ENCODE measurements at regions not wholly inside any gene's neighbourhood (a gene's known extent, or its start where the extent isn't known, plus 50 kb on each side); places are given as distances from the start of the nearest gene placed in this dataset.

GRCh38 chr1:95375174-95375573 is 141.2 kb downstream of the RWDD3 start:
- Histone ChIP-seq H3K36me3 (ENCODE audit: insufficient read depth, low read length) (no peaks in the 10 kb centered on the region), H3K9me3 (ENCODE audit: low read length) (no peaks in the 10 kb centered on the region), H3K27ac (ENCODE audit: low read depth, low read length) (no peak overlapping the region), H3K4me1 (ENCODE audit: insufficient read depth, low read length) (no peaks in the 10 kb centered on the region), H3K27me3 (ENCODE audit: insufficient read depth, low read length, poor library complexity, severe bottlenecking) (no peaks in the 10 kb centered on the region), H3K4me3 (ENCODE audit: low read length) (no peak overlapping the region)
- ChIA-PET CTCF (no interaction called here), POLR2A (no interaction called here)
- Mint-ChIP-seq H3K27ac (no peak overlapping the region), H3K27me3 (peaks cover 0 to 2% of the 10 kb centered on the region in 2 donors), H3K4me1 (no peaks in the 10 kb centered on the region), H3K9me3 (no peaks in the 10 kb centered on the region), H3K36me3 (no peaks in the 10 kb centered on the region), H3K4me3 (no peak overlapping the region)
- no peak for DNase-seq

DNA sequence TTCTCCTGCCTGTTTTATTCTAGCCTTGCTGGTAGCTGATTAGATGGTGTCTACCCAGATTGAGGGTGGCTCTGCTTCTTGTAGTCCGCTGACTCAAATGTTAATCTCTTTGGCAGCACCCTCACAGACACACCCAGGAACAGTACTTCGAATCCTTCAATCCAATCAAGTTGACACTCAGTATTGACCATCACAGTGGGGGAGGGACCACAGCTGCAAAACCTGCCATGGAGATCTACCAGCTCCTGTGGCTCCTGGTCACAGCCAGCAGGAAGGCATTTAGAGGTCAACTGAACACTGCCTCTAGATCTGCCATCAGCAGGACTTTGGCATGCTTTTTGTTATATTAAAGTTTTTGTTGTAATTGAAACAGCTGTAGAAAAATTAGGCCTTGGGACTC is 146.9 kb downstream of the RWDD3 start:
- DNase-seq, result no peak
- Mint-ChIP-seq H3K4me3 (no peak overlapping the region), H3K27ac (no peak overlapping the region), H3K36me3 (no peaks in the 10 kb centered on the region), H3K9me3 (peaks cover 0 to 4% (median 0%) of the 10 kb centered on the region in 5 donors), H3K4me1 (no peaks in the 10 kb centered on the region), H3K27me3 (no peaks in the 10 kb centered on the region)
- Histone ChIP-seq H3K27ac (ENCODE audit: low read depth, low read length) (no peak overlapping the region), H3K27me3 (ENCODE audit: insufficient read depth, low read length, poor library complexity, severe bottlenecking) (no peaks in the 10 kb centered on the region), H3K36me3 (ENCODE audit: insufficient read depth, low read length) (no peaks in the 10 kb centered on the region), H3K4me1 (ENCODE audit: insufficient read depth, low read length) (no peaks in the 10 kb centered on the region), H3K9me3 (ENCODE audit: low read length) (no peaks in the 10 kb centered on the region), H3K4me3 (ENCODE audit: low read length) (no peak overlapping the region)
- ChIA-PET CTCF (no interaction called here), POLR2A (no interaction called here)

GRCh38 chr1:95382000-95382786 is 148.2 kb downstream of the RWDD3 start:
- Mint-ChIP-seq H3K27me3 (no peaks in the 10 kb centered on the region), H3K36me3 (no peaks in the 10 kb centered on the region), H3K27ac (no peak overlapping the region), H3K4me3 (no peak overlapping the region), H3K9me3 (peaks cover 0 to 4% (median 0%) of the 10 kb centered on the region in 5 donors), H3K4me1 (no peaks in the 10 kb centered on the region)
- H3K36me3 ChIP-seq (ENCODE audit: insufficient read depth, low read length), result no peaks in the 10 kb centered on the region
- H3K27ac ChIP-seq (ENCODE audit: low read depth, low read length), result no peak overlapping the region
- H3K4me3 ChIP-seq (ENCODE audit: low read length), result no peak overlapping the region
- H3K9me3 ChIP-seq (ENCODE audit: low read length), result no peaks in the 10 kb centered on the region
- DNase-seq, result no peak
- CTCF ChIA-PET, result no interaction called here
- POLR2A ChIA-PET, result no interaction called here
- H3K4me1 ChIP-seq (ENCODE audit: insufficient read depth, low read length), result no peaks in the 10 kb centered on the region
- H3K27me3 ChIP-seq (ENCODE audit: insufficient read depth, low read length, poor library complexity, severe bottlenecking), result no peaks in the 10 kb centered on the region

DNA sequence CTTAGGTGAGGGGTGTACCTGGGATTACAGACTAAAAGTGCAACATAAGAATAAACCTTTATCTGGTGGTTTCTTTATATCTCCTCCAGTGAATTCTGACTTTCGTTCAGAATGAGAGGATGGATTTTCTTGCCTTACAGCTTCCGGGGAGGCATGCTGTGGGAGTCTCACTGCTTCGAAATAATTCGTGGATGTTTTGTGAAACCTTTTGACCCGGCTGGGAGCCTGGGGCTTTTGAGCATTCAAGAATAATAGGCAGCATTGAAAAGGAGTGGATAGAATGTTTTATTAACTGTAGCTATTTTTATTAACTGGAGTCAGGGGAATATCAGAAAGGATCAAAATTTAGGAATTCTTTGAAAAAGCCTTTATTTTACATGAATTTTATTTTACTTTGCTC is 149.1 kb downstream of the RWDD3 start:
- Histone ChIP-seq H3K27me3 (ENCODE audit: insufficient read depth, low read length, poor library complexity, severe bottlenecking) (no peaks in the 10 kb centered on the region), H3K9me3 (ENCODE audit: low read length) (no peaks in the 10 kb centered on the region), H3K36me3 (ENCODE audit: insufficient read depth, low read length) (no peaks in the 10 kb centered on the region), H3K4me3 (ENCODE audit: low read length) (no peak overlapping the region), H3K4me1 (ENCODE audit: insufficient read depth, low read length) (no peaks in the 10 kb centered on the region), H3K27ac (ENCODE audit: low read depth, low read length) (no peak overlapping the region)
- no peaks in the 10 kb centered on the region for H3K36me3 Mint-ChIP-seq
- no peaks in the 10 kb centered on the region for H3K4me1 Mint-ChIP-seq
- no peak overlapping the region for H3K27ac Mint-ChIP-seq
- no peak overlapping the region for H3K4me3 Mint-ChIP-seq
- H3K27me3 Mint-ChIP-seq, result no peaks in the 10 kb centered on the region
- H3K9me3 Mint-ChIP-seq, result peaks cover 0 to 4% (median 0%) of the 10 kb centered on the region in 5 donors
- CTCF ChIA-PET, result no interaction called here
- DNase-seq, result no peak
- POLR2A ChIA-PET, result no interaction called here

DNA sequence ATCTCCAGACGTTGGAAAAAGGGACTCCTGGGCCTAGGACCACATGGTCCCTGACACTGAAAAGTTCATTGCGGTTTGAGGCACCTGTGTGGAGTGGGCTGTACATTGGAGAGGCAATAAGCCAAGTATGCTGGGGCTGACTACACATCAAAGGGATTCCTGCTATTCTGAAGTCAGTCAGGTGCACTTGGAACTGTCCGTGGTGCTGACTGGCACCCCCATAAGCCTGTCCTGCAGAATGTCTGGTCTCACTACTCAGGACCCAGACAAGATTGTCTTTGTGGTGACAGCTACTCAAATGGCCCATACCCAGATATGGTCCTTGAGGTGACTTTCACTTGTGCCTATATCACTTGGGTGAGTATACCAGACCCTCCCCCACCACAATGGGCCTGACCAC is 150.6 kb downstream of the RWDD3 start:
- no peaks in the 10 kb centered on the region for H3K36me3 Mint-ChIP-seq
- H3K4me3 Mint-ChIP-seq, result no peak overlapping the region
- no peaks in the 10 kb centered on the region for H3K27me3 Mint-ChIP-seq
- H3K27me3 ChIP-seq (ENCODE audit: insufficient read depth, low read length, poor library complexity, severe bottlenecking), result no peaks in the 10 kb centered on the region
- H3K36me3 ChIP-seq (ENCODE audit: insufficient read depth, low read length), result no peaks in the 10 kb centered on the region
- peaks cover 0 to 4% (median 0%) of the 10 kb centered on the region in 5 donors for H3K9me3 Mint-ChIP-seq
- no peaks in the 10 kb centered on the region for H3K9me3 ChIP-seq (ENCODE audit: low read length)
- H3K27ac Mint-ChIP-seq, result no peak overlapping the region
- H3K27ac ChIP-seq (ENCODE audit: low read depth, low read length), result no peak overlapping the region
- POLR2A ChIA-PET, result no interaction called here
- no peak overlapping the region for H3K4me3 ChIP-seq (ENCODE audit: low read length)
- DNase-seq, result no peak
- H3K4me1 ChIP-seq (ENCODE audit: insufficient read depth, low read length), result no peaks in the 10 kb centered on the region
- no peaks in the 10 kb centered on the region for H3K4me1 Mint-ChIP-seq
- CTCF ChIA-PET, result no interaction called here

- peaks cover 0 to 4% (median 0%) of the 10 kb centered on the region in 5 donors for H3K9me3 Mint-ChIP-seq
- Histone ChIP-seq H3K36me3 (ENCODE audit: insufficient read depth, low read length) (no peaks in the 10 kb centered on the region), H3K27ac (ENCODE audit: low read depth, low read length) (no peak overlapping the region), H3K27me3 (ENCODE audit: insufficient read depth, low read length, poor library complexity, severe bottlenecking) (no peaks in the 10 kb centered on the region), H3K9me3 (ENCODE audit: low read length) (no peaks in the 10 kb centered on the region), H3K4me3 (ENCODE audit: low read length) (no peak overlapping the region), H3K4me1 (ENCODE audit: insufficient read depth, low read length) (no peaks in the 10 kb centered on the region)
- H3K27ac Mint-ChIP-seq, result no peak overlapping the region
- no peaks in the 10 kb centered on the region for H3K27me3 Mint-ChIP-seq
- CTCF ChIA-PET, result no interaction called here
- no peak for DNase-seq
- POLR2A ChIA-PET, result no interaction called here
- H3K4me3 Mint-ChIP-seq, result no peak overlapping the region
- H3K4me1 Mint-ChIP-seq, result no peaks in the 10 kb centered on the region
- no peaks in the 10 kb centered on the region for H3K36me3 Mint-ChIP-seq
Observed at GRCh38 chr1:95386371-95386770, 152.4 kb downstream of the RWDD3 start.

DNA sequence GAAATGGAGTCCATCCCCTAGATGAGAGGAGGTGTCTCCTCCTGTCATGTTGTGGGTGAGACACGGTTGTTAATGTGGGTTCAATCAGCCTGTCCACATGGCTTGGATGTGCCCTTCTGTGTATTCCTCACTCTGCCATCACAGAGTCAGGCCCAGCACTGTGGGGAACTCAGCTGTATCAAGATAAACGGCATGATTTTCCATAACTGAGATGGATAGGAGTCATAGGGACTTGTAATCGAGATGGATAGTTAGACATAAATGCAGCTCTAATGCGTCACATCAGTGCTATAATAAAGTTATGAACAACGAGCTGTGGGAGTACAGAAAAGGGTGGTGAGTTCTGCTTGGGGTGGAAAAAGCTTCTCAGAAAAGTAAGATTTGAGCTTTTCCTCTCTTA is 152.9 kb downstream of the RWDD3 start:
- Histone ChIP-seq H3K9me3 (ENCODE audit: low read length) (no peaks in the 10 kb centered on the region), H3K36me3 (ENCODE audit: insufficient read depth, low read length) (no peaks in the 10 kb centered on the region), H3K27ac (ENCODE audit: low read depth, low read length) (no peak overlapping the region), H3K4me1 (ENCODE audit: insufficient read depth, low read length) (no peaks in the 10 kb centered on the region), H3K27me3 (ENCODE audit: insufficient read depth, low read length, poor library complexity, severe bottlenecking) (no peaks in the 10 kb centered on the region), H3K4me3 (ENCODE audit: low read length) (no peak overlapping the region)
- Mint-ChIP-seq H3K9me3 (peaks cover 0 to 4% (median 0%) of the 10 kb centered on the region in 5 donors), H3K27ac (no peak overlapping the region), H3K27me3 (no peaks in the 10 kb centered on the region), H3K4me1 (no peaks in the 10 kb centered on the region), H3K36me3 (no peaks in the 10 kb centered on the region), H3K4me3 (no peak overlapping the region)
- POLR2A ChIA-PET, result no interaction called here
- CTCF ChIA-PET, result no interaction called here
- DNase-seq, result no peak

DNA sequence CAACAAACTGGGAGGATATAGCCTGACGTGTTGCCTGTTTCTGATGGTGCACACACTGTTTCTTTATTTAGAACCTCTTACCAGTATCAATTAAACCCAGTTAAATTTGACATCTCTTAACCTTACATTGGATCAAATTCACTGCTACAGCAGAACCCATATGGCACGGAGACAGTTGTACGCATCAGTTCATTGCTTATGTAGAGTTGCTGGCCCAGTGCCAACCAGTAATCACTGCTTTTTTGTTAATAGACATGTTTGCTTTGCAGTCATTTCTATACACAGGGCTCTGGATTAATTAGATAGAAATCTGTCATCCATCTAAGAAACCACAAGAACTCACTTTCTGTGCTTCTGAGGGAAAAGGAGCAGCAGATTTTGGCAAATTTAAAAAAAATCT is 154.0 kb downstream of the RWDD3 start:
- no peak for DNase-seq
- ChIA-PET POLR2A (no interaction called here), CTCF (no interaction called here)
- no peak overlapping the region for H3K4me3 ChIP-seq (ENCODE audit: low read length)
- H3K27ac ChIP-seq (ENCODE audit: low read depth, low read length), result no peak overlapping the region
- no peaks in the 10 kb centered on the region for H3K36me3 ChIP-seq (ENCODE audit: insufficient read depth, low read length)
- no peaks in the 10 kb centered on the region for H3K4me1 ChIP-seq (ENCODE audit: insufficient read depth, low read length)
- H3K9me3 ChIP-seq (ENCODE audit: low read length), result no peaks in the 10 kb centered on the region
- H3K4me3 Mint-ChIP-seq, result no peak overlapping the region
- H3K27ac Mint-ChIP-seq, result no peak overlapping the region
- H3K27me3 ChIP-seq (ENCODE audit: insufficient read depth, low read length, poor library complexity, severe bottlenecking), result no peaks in the 10 kb centered on the region
- peaks cover 0 to 2% (median 0%) of the 10 kb centered on the region in 5 donors for H3K9me3 Mint-ChIP-seq
- H3K27me3 Mint-ChIP-seq, result no peaks in the 10 kb centered on the region
- H3K36me3 Mint-ChIP-seq, result no peaks in the 10 kb centered on the region
- no peaks in the 10 kb centered on the region for H3K4me1 Mint-ChIP-seq

DNA sequence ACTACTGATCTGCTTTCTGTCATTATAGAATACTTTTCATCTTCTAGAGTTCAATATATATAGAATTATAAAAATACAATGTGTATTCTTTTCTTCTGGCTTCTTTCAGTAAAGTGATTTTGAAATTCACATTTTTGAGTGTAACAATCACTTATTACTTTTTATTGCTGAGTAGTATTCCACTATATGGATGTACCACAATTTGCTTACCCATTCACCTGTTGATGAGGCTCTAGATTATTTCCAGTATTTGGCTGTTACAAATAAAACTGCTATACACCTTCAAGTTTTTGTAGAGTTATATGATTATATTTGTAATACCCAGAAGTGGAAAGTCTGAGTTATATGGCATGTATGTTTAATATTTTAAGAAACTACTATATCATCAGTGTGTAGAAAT is 159.4 kb downstream of the RWDD3 start:
- DNase-seq, result no peak
- Mint-ChIP-seq H3K27ac (no peak overlapping the region), H3K4me3 (no peak overlapping the region), H3K27me3 (no peaks in the 10 kb centered on the region), H3K36me3 (no peaks in the 10 kb centered on the region), H3K9me3 (no peaks in the 10 kb centered on the region), H3K4me1 (no peaks in the 10 kb centered on the region)
- no peak overlapping the region for H3K27ac ChIP-seq (ENCODE audit: low read depth, low read length)
- H3K9me3 ChIP-seq (ENCODE audit: low read length), result no peaks in the 10 kb centered on the region
- H3K4me1 ChIP-seq (ENCODE audit: insufficient read depth, low read length), result no peaks in the 10 kb centered on the region
- CTCF ChIA-PET, result no interaction called here
- POLR2A ChIA-PET, result no interaction called here
- no peak overlapping the region for H3K4me3 ChIP-seq (ENCODE audit: low read length)
- no peaks in the 10 kb centered on the region for H3K36me3 ChIP-seq (ENCODE audit: insufficient read depth, low read length)
- H3K27me3 ChIP-seq (ENCODE audit: insufficient read depth, low read length, poor library complexity, severe bottlenecking), result no peaks in the 10 kb centered on the region

Measured in CD8-positive, alpha-beta memory T cell (primary cell).